Loucy (cell line): ENCODE measurements at regions not wholly inside any gene's neighbourhood (a gene's known extent, or its start where the extent isn't known, plus 50 kb on each side); places are given as distances from the start of the nearest gene placed in this dataset.

Experiments used
- H2AFZ ChIP-seq: fragments of 200-600 bp; sonication (generic); 2 replicates; pipeline ENCODE4 v1.6.0; 2016; ENCODE audit warnings: antibody characterized with exemption, mild to moderate bottlenecking, low read length, moderate library complexity
- H3F3A ChIP-seq: fragments of 200-600 bp; 2 replicates; pipeline ENCODE4 v1.6.0; 2016; ENCODE audit warnings: antibody characterized with exemption, low read depth, mild to moderate bottlenecking
- H3K27me3 ChIP-seq: fragments of 200-600 bp; sonication (generic); 2 replicates; pipeline ENCODE4 v1.6.1; 2014; ENCODE audit warnings: low read length, mild to moderate bottlenecking; ENCODE audit not compliant: insufficient read depth, poor library complexity, severe bottlenecking
- H3K36me3 ChIP-seq: fragments of 200-600 bp; sonication (generic); 2 replicates; pipeline ENCODE4 v1.6.1; 2016; ENCODE audit warnings: low read length; ENCODE audit not compliant: insufficient read depth
- H3K4me1 ChIP-seq: fragments of 200-600 bp; sonication (generic); 2 replicates; pipeline ENCODE4 v1.5.1; 2014; ENCODE audit warnings: low read length, mild to moderate bottlenecking; ENCODE audit not compliant: insufficient read depth, poor library complexity, severe bottlenecking
- H3K4me2 ChIP-seq: fragments of 200-600 bp; sonication (generic); 2 replicates; pipeline ENCODE4 v1.6.0; 2014; ENCODE audit warnings: antibody characterized with exemption, low read length, low read depth, mild to moderate bottlenecking; ENCODE audit not compliant: poor library complexity, severe bottlenecking
- H3K4me3 ChIP-seq: fragments of 200-600 bp; sonication (generic); 2 replicates; pipeline ENCODE4 v1.5.1; 2014; ENCODE audit warnings: low read length, mild to moderate bottlenecking, mixed read lengths; ENCODE audit not compliant: poor library complexity, severe bottlenecking
- H3K79me2 ChIP-seq: fragments of 200-600 bp; sonication (generic); 2 replicates; pipeline ENCODE4 v1.6.1; 2014; ENCODE audit warnings: low read length; ENCODE audit not compliant: insufficient read depth
- H3K9ac ChIP-seq: fragments of 200-600 bp; sonication (generic); 2 replicates; pipeline ENCODE4 v1.6.0; 2014; ENCODE audit warnings: mild to moderate bottlenecking, low read depth, low read length, moderate library complexity; ENCODE audit not compliant: poor library complexity, severe bottlenecking
- H3K9me2 ChIP-seq: fragments of 200-600 bp; sonication (generic); replicated peaks from 2 replicates; pipeline ENCODE4 v1.6.1; 2016; ENCODE audit warnings: low read depth, low read length, mixed read lengths
- H3K9me3 ChIP-seq: fragments of 200-600 bp; sonication (generic); 2 replicates; pipeline ENCODE4 v1.6.1; 2014; ENCODE audit warnings: mild to moderate bottlenecking, antibody characterized with exemption, low read length, low read depth; ENCODE audit not compliant: insufficient read depth
- H4K20me1 ChIP-seq: fragments of 200-600 bp; sonication (generic); 2 replicates; pipeline ENCODE4 v1.6.0; 2014; ENCODE audit warnings: antibody characterized with exemption, low read length, mild to moderate bottlenecking; ENCODE audit not compliant: insufficient read depth, poor library complexity, severe bottlenecking
- EZH2phosphoT487 ChIP-seq: fragments of 200-600 bp; IDR thresholded peaks from 2 replicates; pipeline ENCODE4 v1.6.1; 2018; ENCODE audit warnings: antibody characterized with exemption, mild to moderate bottlenecking, moderate library complexity, borderline replicate concordance
- TF ChIP-seq, protein P1 (sequence below): fragments of 200-600 bp; sonication (generic); conservative IDR thresholded peaks from 2 replicates; pipeline ENCODE4 v1.5.1; 2014; ENCODE audit warnings: mild to moderate bottlenecking, antibody characterized with exemption, low read length

DNA sequence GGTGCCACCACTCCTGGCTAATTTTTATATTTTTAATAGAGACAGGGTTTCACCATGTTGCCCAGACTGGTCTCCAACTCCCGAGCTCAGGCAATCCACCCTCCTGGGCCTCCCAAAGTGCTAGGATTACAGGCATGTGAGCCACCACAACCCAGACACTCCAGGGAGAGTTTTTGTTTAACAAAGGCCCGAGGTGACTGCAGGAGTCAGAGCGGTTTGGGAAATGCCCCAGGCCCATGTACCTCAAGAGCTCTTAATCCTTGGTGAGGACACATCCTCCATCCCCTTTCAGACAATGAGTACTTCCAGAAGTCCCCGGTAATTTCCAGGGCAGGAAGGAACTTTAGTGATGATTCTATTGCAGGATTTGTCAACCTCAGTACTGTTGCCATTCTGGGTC is 176.0 kb downstream of the ESRRB start:
- TF ChIP-seq, protein P1, sequence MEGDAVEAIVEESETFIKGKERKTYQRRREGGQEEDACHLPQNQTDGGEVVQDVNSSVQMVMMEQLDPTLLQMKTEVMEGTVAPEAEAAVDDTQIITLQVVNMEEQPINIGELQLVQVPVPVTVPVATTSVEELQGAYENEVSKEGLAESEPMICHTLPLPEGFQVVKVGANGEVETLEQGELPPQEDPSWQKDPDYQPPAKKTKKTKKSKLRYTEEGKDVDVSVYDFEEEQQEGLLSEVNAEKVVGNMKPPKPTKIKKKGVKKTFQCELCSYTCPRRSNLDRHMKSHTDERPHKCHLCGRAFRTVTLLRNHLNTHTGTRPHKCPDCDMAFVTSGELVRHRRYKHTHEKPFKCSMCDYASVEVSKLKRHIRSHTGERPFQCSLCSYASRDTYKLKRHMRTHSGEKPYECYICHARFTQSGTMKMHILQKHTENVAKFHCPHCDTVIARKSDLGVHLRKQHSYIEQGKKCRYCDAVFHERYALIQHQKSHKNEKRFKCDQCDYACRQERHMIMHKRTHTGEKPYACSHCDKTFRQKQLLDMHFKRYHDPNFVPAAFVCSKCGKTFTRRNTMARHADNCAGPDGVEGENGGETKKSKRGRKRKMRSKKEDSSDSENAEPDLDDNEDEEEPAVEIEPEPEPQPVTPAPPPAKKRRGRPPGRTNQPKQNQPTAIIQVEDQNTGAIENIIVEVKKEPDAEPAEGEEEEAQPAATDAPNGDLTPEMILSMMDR = no peak
- no peak for TF ChIP-seq EZH2phosphoT487
- H3K4me2 ChIP-seq = no peak overlapping the region

DNA sequence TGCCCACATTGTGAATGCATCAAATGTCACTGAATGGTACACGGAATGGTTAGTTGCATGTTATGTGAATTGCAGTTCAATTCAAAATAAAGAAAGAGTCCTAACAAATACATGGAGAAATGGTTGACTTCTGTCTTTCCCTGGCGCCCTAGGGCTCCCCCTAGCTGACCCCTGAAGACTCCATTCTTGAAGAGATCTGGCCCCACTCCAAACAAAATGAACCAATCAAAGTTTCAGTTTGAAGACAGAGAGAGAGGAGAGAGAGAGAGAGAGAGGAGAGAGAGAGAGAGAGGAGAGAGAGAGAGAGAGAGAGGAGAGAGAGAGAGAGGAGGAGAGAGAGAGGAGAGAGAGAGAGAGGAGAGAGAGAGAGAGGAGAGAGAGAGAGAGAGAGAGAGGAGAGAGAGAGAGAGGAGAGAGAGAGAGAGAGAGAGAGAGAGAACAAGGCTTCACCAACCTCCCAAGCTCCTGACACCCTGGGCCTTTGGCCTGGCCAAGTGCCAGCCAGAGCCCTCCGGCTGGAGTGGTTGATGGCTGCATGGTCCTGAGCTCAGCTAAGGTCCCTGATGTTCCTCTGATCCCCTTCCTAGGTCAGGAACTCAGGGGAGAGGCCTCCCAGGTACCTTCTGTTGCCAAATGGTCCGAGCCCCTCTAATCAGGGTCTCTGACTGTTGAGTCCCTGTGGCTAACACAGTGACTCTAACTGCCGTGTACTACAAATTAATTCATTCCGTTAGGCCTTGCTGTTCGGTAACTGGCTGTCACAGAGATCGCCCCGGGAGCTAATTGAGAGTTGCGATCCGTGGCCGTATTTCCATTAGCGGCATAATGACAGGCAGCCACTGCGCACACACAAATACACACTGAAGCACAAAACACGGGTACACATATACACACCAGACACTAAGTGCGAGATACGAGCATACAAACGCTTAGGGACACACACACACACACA is 188.8 kb downstream of the ESRRB start:
- no peaks in the 10 kb centered on the region for H4K20me1 ChIP-seq
- no peaks in the 10 kb centered on the region for H3K27me3 ChIP-seq
- H3K4me1 ChIP-seq = no peaks in the 10 kb centered on the region
- no peak for TF ChIP-seq EZH2phosphoT487
- TF ChIP-seq, protein P1 = peak; percentile 58
- no peaks in the 10 kb centered on the region for H3K9me2 ChIP-seq
- H3F3A ChIP-seq = no peaks in the 10 kb centered on the region
- H2AFZ ChIP-seq = peak overlapping the region; percentile 32; the same call in 1 of the 2 replicates
- H3K4me3 ChIP-seq = no peak overlapping the region
- no peak overlapping the region for H3K9ac ChIP-seq
- no peaks in the 10 kb centered on the region for H3K9me3 ChIP-seq
- H3K36me3 ChIP-seq = no peaks in the 10 kb centered on the region
- no peak overlapping the region for H3K4me2 ChIP-seq
- H3K79me2 ChIP-seq = no peaks in the 10 kb centered on the region

More for the DNA sequence above, 176.0 kb downstream of the ESRRB start:
- Histone ChIP-seq H3K79me2 (no peaks in the 10 kb centered on the region), H3K9me2 (no peaks in the 10 kb centered on the region), H4K20me1 (no peaks in the 10 kb centered on the region), H3K4me1 (no peaks in the 10 kb centered on the region), H3K9me3 (no peaks in the 10 kb centered on the region), H3K36me3 (no peaks in the 10 kb centered on the region), H3F3A (no peaks in the 10 kb centered on the region), H2AFZ (no peak overlapping the region), H3K4me3 (no peak overlapping the region), H3K27me3 (no peaks in the 10 kb centered on the region), H3K9ac (no peak overlapping the region)

DNA sequence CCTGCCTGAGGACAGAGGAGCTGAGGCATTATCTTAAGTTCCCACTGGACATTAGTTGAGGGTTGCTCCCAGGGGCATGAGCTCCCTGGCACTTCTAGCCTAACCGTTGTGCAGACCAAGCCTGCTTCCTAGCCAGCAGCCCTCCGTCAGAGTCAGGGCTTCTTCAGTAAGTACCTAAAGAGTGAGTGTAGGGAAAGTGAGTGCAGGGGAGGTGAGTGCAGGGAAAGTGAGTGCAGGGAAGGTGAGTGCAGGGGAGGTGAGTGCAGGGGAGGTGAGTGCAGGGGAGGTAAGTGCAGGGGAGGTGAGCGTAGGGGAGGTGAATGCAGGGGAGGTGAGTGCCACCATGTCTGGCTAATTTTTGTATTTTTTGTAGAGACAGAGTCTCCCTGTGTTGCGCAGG is 190.5 kb downstream of the ESRRB start:
- TF ChIP-seq, protein P1 = no peak
- TF ChIP-seq EZH2phosphoT487 = no peak

More for the DNA sequence above, 190.5 kb downstream of the ESRRB start:
- no peaks in the 10 kb centered on the region for H4K20me1 ChIP-seq
- no peak overlapping the region for H2AFZ ChIP-seq
- no peaks in the 10 kb centered on the region for H3F3A ChIP-seq
- no peaks in the 10 kb centered on the region for H3K4me1 ChIP-seq
- H3K9me2 ChIP-seq = no peaks in the 10 kb centered on the region
- H3K4me2 ChIP-seq = no peak overlapping the region
- H3K27me3 ChIP-seq = no peaks in the 10 kb centered on the region
- no peak overlapping the region for H3K4me3 ChIP-seq
- H3K36me3 ChIP-seq = no peaks in the 10 kb centered on the region
- H3K9ac ChIP-seq = no peak overlapping the region
- no peaks in the 10 kb centered on the region for H3K79me2 ChIP-seq
- no peaks in the 10 kb centered on the region for H3K9me3 ChIP-seq
